GM12878 (cell line): ENCODE measurements at regions not wholly inside any gene's neighbourhood (a gene's known extent, or its start where the extent isn't known, plus 50 kb on each side); places are given as distances from the start of the nearest gene placed in this dataset.

Experiments used
- ATAC-seq: fragments of 200-7000 bp; cut with Tn5 transposase; 3 replicates; pipeline ENCODE4 v1.9.1; 2020; ENCODE audit warnings: mild to moderate bottlenecking, moderate library complexity
- BruUV-seq: library from RNA; stranded (reverse); fragments of 400-500 nt; replicated peaks from 2 replicates; lab custom pipeline; 2021; lab: Mats Ljungman, UMichigan
- CTCF ChIA-PET: fragments of 300-600 bp; sonication (Branson Sonifier 250); formaldehyde crosslinking; extraction: SDS; loops from one replicate; lab custom pipeline; 2021; ENCODE audit warnings: inconsistent platforms; lab: Yijun Ruan, JAX
- POLR2A ChIA-PET: fragments of 350-600 bp; formaldehyde crosslinking; extraction: SDS; loops from one replicate; lab custom pipeline; 2021; ENCODE audit warnings: inconsistent platforms; lab: Charles Lee
- RAD21 ChIA-PET: fragments of 300-600 bp; sonication (Branson Sonifier 250); formaldehyde crosslinking; loops from one replicate; lab custom pipeline; 2023; ENCODE audit warnings: antibody characterized with exemption; ENCODE audit not compliant: unreplicated experiment; lab: Charles Lee
- SMC1A ChIA-PET: fragments of 300-600 bp; sonication (Branson Sonifier 250); formaldehyde crosslinking; loops from one replicate; lab custom pipeline; 2023; ENCODE audit not compliant: unreplicated experiment, uncharacterized antibody; lab: Charles Lee
- DNase-seq: peaks from one replicate; pipeline ENCODE4 v3.0.0-alpha.2; 2011; ENCODE audit warnings: low read depth, low spot score
- FAIRE-seq: peaks from 3 replicates; lab custom pipeline; 2011; peaks lifted over from hg19 to GRCh38; lab: Jason Lieb, UNC
- H2AFZ ChIP-seq: 2 replicates; pipeline ENCODE4 v1.6.0; 2011; ENCODE audit warnings: low read depth, low read length, control low read depth; ENCODE audit not compliant: control insufficient read depth
- H3K27ac ChIP-seq: 2 replicates; pipeline ENCODE4 v1.5.1; 2011; ENCODE audit warnings: control low read depth; ENCODE audit not compliant: control insufficient read depth, insufficient read depth
- H3K27me3 ChIP-seq, 2 experiments: replicated peaks in 1 of 2; 2 replicates each; pipeline versions ENCODE4 v1.6.0 to v1.6.1; 2011; ENCODE audit warnings: low read length in 1 of 2; ENCODE audit not compliant: control insufficient read depth in 2 of 2, insufficient read depth in 2 of 2
- H3K36me3 ChIP-seq, 2 experiments: 2 replicates each; pipeline ENCODE4 v1.5.1; 2011; ENCODE audit warnings: low read length in 1 of 2; ENCODE audit not compliant: control insufficient read depth in 2 of 2, insufficient read depth in 2 of 2
- H3K4me1 ChIP-seq: 2 replicates; pipeline ENCODE4 v1.6.1; 2011; ENCODE audit warnings: mild to moderate bottlenecking, low read length, moderate library complexity, mixed read lengths; ENCODE audit not compliant: control insufficient read depth, insufficient read depth
- H3K4me2 ChIP-seq: 2 replicates; pipeline ENCODE4 v1.6.0; 2011; ENCODE audit warnings: control low read depth; ENCODE audit not compliant: control insufficient read depth, insufficient read depth
- H3K4me3 ChIP-seq: fragments of 200-600 bp; sonication (generic); 2 replicates; pipeline ENCODE4 v1.5.1; 2016
- H3K79me2 ChIP-seq: 2 replicates; pipeline ENCODE4 v1.6.0; 2011; ENCODE audit warnings: low read length; ENCODE audit not compliant: control insufficient read depth, insufficient read depth
- H3K9ac ChIP-seq: 2 replicates; pipeline ENCODE4 v1.8.0; 2011; ENCODE audit warnings: low read length, control low read depth, mixed read lengths; ENCODE audit not compliant: control insufficient read depth, insufficient read depth
- H3K9me3 ChIP-seq: replicated peaks from 3 replicates; pipeline ENCODE4 v1.5.1; 2011; ENCODE audit warnings: mild to moderate bottlenecking, low read length; ENCODE audit not compliant: control insufficient read depth, insufficient read depth
- H4K20me1 ChIP-seq: 2 replicates; pipeline ENCODE4 v1.6.0; 2011; ENCODE audit not compliant: control insufficient read depth, insufficient read depth
- CHD1 ChIP-seq: IDR thresholded peaks from 2 replicates; pipeline ENCODE4 v1.6.1; 2012; ENCODE audit warnings: low read depth, low read length, improper control_type of control experiment
- E4F1 ChIP-seq: fragments of 450-650 bp; IDR thresholded peaks from 2 replicates; pipeline ENCODE4 v1.6.1; 2018; ENCODE audit warnings: borderline replicate concordance, mild to moderate bottlenecking; ENCODE audit not compliant: partially characterized antibody
- EGR1 ChIP-seq, 2 experiments: IDR thresholded peaks; 1 replicate in 1 of 2; 2 replicates in 1 of 2; pipeline ENCODE4 v1.6.1; 2011 to 2012; ENCODE audit warnings: low read depth in 2 of 2, low read length in 2 of 2, borderline replicate concordance in 1 of 2, mild to moderate bottlenecking in 1 of 2, moderate library complexity in 1 of 2
- HDAC6 ChIP-seq: fragments of 200-600 bp; sonication (generic); IDR thresholded peaks from one replicate; pipeline ENCODE4 v1.8.0; 2017; ENCODE audit warnings: antibody characterized with exemption; ENCODE audit not compliant: unreplicated experiment
- POU2F2 ChIP-seq: IDR thresholded peaks from 3 replicates; pipeline ENCODE4 v1.6.1; 2011; ENCODE audit warnings: low read depth, mild to moderate bottlenecking, low read length, borderline replicate concordance
- RCOR1 ChIP-seq: conservative IDR thresholded peaks from 2 replicates; pipeline ENCODE4 v1.6.1; 2012; ENCODE audit warnings: low read depth, low read length, improper control_type of control experiment
- SMC3 ChIP-seq: IDR thresholded peaks from 2 replicates; pipeline ENCODE4 v1.6.1; 2011; ENCODE audit warnings: low read length, improper control_type of control experiment, borderline replicate concordance
- ZNF207 ChIP-seq: fragments of 450-650 bp; IDR thresholded peaks from 2 replicates; pipeline ENCODE4 v1.6.1; 2014; ENCODE audit warnings: antibody characterized with exemption, mild to moderate bottlenecking, borderline replicate concordance
- ZNF217 ChIP-seq: fragments of 450-650 bp; IDR thresholded peaks from 2 replicates; pipeline ENCODE4 v1.6.1; 2017; ENCODE audit warnings: antibody characterized with exemption, mild to moderate bottlenecking
- ZNF384 ChIP-seq: IDR thresholded peaks from 2 replicates; pipeline ENCODE4 v1.6.1; 2012; ENCODE audit warnings: low read depth, mild to moderate bottlenecking, low read length, improper control_type of control experiment, borderline replicate concordance
- WGBS: methylation state at CpG from one replicate; pipeline ENCODE4 v1.1.6; 2016; ENCODE audit warnings: low lambda C conversion rate; ENCODE audit not compliant: insufficient replicate concordance, insufficient coverage; ENCODE audit errors: missing lambda C conversion rate; 5-methylcytosine and 5-hydroxymethylcytosine counted together
- in situ Hi-C: fragments of 300-500 bp; cut with MboI; formaldehyde crosslinking; loops from 9 replicates; pipeline ENCODE4 v1.14.3; 2018; ENCODE audit warnings: mixed read lengths
- intact Hi-C: fragments of 100-400 bp; cut with micrococcal nuclease; formaldehyde crosslinking; loops from one replicate; pipeline ENCODE4 v1.14.2; 2022; ENCODE audit not compliant: unreplicated experiment
- TF ChIP-seq, protein P1 (sequence below): IDR thresholded peaks from 2 replicates; pipeline ENCODE4 v1.6.1; 2012; ENCODE audit warnings: low read depth, low read length, improper control_type of control experiment

GRCh38 chr7:51878865-51879264 lies 562.3 kb upstream of the COBL start:
- ChIA-PET RAD21 (no interaction called here), SMC1A (no interaction called here), POLR2A (no interaction called here), CTCF (no interaction called here)
- TF ChIP-seq ZNF207 = no peak
- no peak for TF ChIP-seq E4F1
- TF ChIP-seq, protein P1, sequence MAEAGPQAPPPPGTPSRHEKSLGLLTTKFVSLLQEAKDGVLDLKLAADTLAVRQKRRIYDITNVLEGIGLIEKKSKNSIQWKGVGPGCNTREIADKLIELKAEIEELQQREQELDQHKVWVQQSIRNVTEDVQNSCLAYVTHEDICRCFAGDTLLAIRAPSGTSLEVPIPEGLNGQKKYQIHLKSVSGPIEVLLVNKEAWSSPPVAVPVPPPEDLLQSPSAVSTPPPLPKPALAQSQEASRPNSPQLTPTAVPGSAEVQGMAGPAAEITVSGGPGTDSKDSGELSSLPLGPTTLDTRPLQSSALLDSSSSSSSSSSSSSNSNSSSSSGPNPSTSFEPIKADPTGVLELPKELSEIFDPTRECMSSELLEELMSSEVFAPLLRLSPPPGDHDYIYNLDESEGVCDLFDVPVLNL = no peak
- TF ChIP-seq ZNF384 = no peak
- no peak for TF ChIP-seq EGR1 (IDR thresholded peaks at IDR 0.05; ENCODE audit: borderline replicate concordance in 1 of 2, low read depth in 2 of 2, low read length in 2 of 2)
- no peak for TF ChIP-seq CHD1
- no peak for TF ChIP-seq HDAC6
- no peak for TF ChIP-seq RCOR1
- no peak for TF ChIP-seq POU2F2
- TF ChIP-seq SMC3 = no peak
- no peak for TF ChIP-seq ZNF217
- DNase-seq (no peak), ATAC-seq (no peak), FAIRE-seq (no peak)
- no peaks in the 10 kb centered on the region for H3K79me2 ChIP-seq
- H2AFZ ChIP-seq = no peak overlapping the region
- intact Hi-C loops = no loop called here
- no peaks in the 10 kb centered on the region for H3K4me1 ChIP-seq
- in situ Hi-C loops = no loop called here
- no peak overlapping the region for H3K4me3 ChIP-seq
- 100% methylated on average over 1 of the region's 1 CpG for WGBS
- H3K27ac ChIP-seq = no peak overlapping the region
- H3K9ac ChIP-seq = no peak overlapping the region
- no peaks in the 10 kb centered on the region for H3K9me3 ChIP-seq
- no peak overlapping the region for H3K4me2 ChIP-seq
- BruUV-seq = no TSS peak
- H3K36me3 ChIP-seq = no peaks in the 10 kb centered on the region
- H3K27me3 ChIP-seq = no peaks in the 10 kb centered on the region
- H4K20me1 ChIP-seq = no peaks in the 10 kb centered on the region
